ENCODE measurements at regions not wholly inside any gene's neighbourhood (a gene's known extent, or its start where the extent isn't known, plus 50 kb on each side); places are given as distances from the start of the nearest gene placed in this dataset.
"Not testable (repeated sequence)": the region's sequence is repeated elsewhere in the genome, so short reads cannot be mapped to it uniquely, and the experiment has no call there.

GRCh38 chr6:27826612-27826985 lies 85.6 kb downstream of the OR2B2 start:
- H3K4me1 ChIP-seq (ENCODE audit: control insufficient read depth, insufficient read depth, low read length); H3K27me3 ChIP-seq (ENCODE audit: control insufficient read depth, insufficient read depth, low read length, poor library complexity, severe bottlenecking); H3K9me3 ChIP-seq (ENCODE audit: control insufficient read depth, low read length); H3K27ac ChIP-seq (ENCODE audit: insufficient read depth, low read depth, low read length, poor library complexity, severe bottlenecking); H3K4me3 ChIP-seq (ENCODE audit: insufficient read depth, low read depth, low read length); H3K36me3 ChIP-seq (ENCODE audit: control insufficient read depth, insufficient read depth, low read length): not testable (repeated sequence)
- 87 to 92% methylated on average over 9 to 14 of the region's 30 CpGs for WGBS, 2 experiments

- H3K9me3 ChIP-seq (ENCODE audit: control insufficient read depth, low read length); H3K36me3 ChIP-seq (ENCODE audit: control insufficient read depth, insufficient read depth, low read length); H3K27me3 ChIP-seq (ENCODE audit: control insufficient read depth, insufficient read depth, low read length, poor library complexity, severe bottlenecking); H3K4me1 ChIP-seq (ENCODE audit: control insufficient read depth, insufficient read depth, low read length): not testable (repeated sequence)
- Histone ChIP-seq H3K27ac (ENCODE audit: insufficient read depth, low read depth, low read length, poor library complexity, severe bottlenecking) (peak overlapping the region; percentile 47), H3K4me3 (ENCODE audit: insufficient read depth, low read depth, low read length) (peak overlapping the region; percentile 76)
- 36 to 40% methylated on average over 11 to 13 of the region's 15 CpGs for WGBS, 2 experiments
These were observed 86.2 kb downstream of the OR2B2 start for GRCh38 chr6:27825848-27826611.

GRCh38 chr6:27825025-27825793 lies 87.0 kb downstream of the OR2B2 start:
- peaks cover 6% of the 10 kb centered on the region for H3K36me3 ChIP-seq (ENCODE audit: control insufficient read depth, insufficient read depth, low read length)
- H3K4me3 ChIP-seq (ENCODE audit: insufficient read depth, low read depth, low read length), result peak overlapping the region; percentile 76
- no peaks in the 10 kb centered on the region for H3K9me3 ChIP-seq (ENCODE audit: control insufficient read depth, low read length)
- no peaks in the 10 kb centered on the region for H3K27me3 ChIP-seq (ENCODE audit: control insufficient read depth, insufficient read depth, low read length, poor library complexity, severe bottlenecking)
- no peaks in the 10 kb centered on the region for H3K4me1 ChIP-seq (ENCODE audit: control insufficient read depth, insufficient read depth, low read length)
- H3K27ac ChIP-seq (ENCODE audit: insufficient read depth, low read depth, low read length, poor library complexity, severe bottlenecking), result peak overlapping the region; percentile 85
- WGBS, 2 experiments, result 2 to 12% methylated on average over 5 to 7 of the region's 7 CpGs

GRCh38 chr6:27824211-27825024 lies 87.8 kb downstream of the OR2B2 start:
- not testable (repeated sequence) for H3K4me1 ChIP-seq (ENCODE audit: control insufficient read depth, insufficient read depth, low read length); H3K27me3 ChIP-seq (ENCODE audit: control insufficient read depth, insufficient read depth, low read length, poor library complexity, severe bottlenecking); H3K9me3 ChIP-seq (ENCODE audit: control insufficient read depth, low read length); H3K36me3 ChIP-seq (ENCODE audit: control insufficient read depth, insufficient read depth, low read length)
- peak overlapping the region; percentile 76 for H3K4me3 ChIP-seq (ENCODE audit: insufficient read depth, low read depth, low read length)
- WGBS, 2 experiments, result 0 to 1% methylated on average over 29 to 30 of the region's 53 CpGs
- H3K27ac ChIP-seq (ENCODE audit: insufficient read depth, low read depth, low read length, poor library complexity, severe bottlenecking), result peak overlapping the region; percentile 85

GRCh38 chr6:27823714-27824210 lies 88.4 kb downstream of the OR2B2 start:
- H3K36me3 ChIP-seq (ENCODE audit: control insufficient read depth, insufficient read depth, low read length); H3K4me1 ChIP-seq (ENCODE audit: control insufficient read depth, insufficient read depth, low read length); H3K27me3 ChIP-seq (ENCODE audit: control insufficient read depth, insufficient read depth, low read length, poor library complexity, severe bottlenecking); H3K9me3 ChIP-seq (ENCODE audit: control insufficient read depth, low read length): not testable (repeated sequence)
- peak overlapping the region; percentile 44 for H3K27ac ChIP-seq (ENCODE audit: insufficient read depth, low read depth, low read length, poor library complexity, severe bottlenecking)
- H3K4me3 ChIP-seq (ENCODE audit: insufficient read depth, low read depth, low read length), result peak overlapping the region; percentile 76
- WGBS, 2 experiments, result 2 to 4% methylated on average over 21 to 22 of the region's 31 CpGs

GRCh38 chr6:27816906-27817305 lies 95.3 kb downstream of the OR2B2 start:
- no peak overlapping the region for H3K4me3 ChIP-seq (ENCODE audit: insufficient read depth, low read depth, low read length)
- H3K27me3 ChIP-seq (ENCODE audit: control insufficient read depth, insufficient read depth, low read length, poor library complexity, severe bottlenecking), result no peaks in the 10 kb centered on the region
- H3K9me3 ChIP-seq (ENCODE audit: control insufficient read depth, low read length), result no peaks in the 10 kb centered on the region
- 93% methylated on average over 2 of the region's 3 CpGs for WGBS, 2 experiments
- no peak overlapping the region for H3K27ac ChIP-seq (ENCODE audit: insufficient read depth, low read depth, low read length, poor library complexity, severe bottlenecking)
- no peaks in the 10 kb centered on the region for H3K36me3 ChIP-seq (ENCODE audit: control insufficient read depth, insufficient read depth, low read length)
- H3K4me1 ChIP-seq (ENCODE audit: control insufficient read depth, insufficient read depth, low read length), result peaks cover 8% of the 10 kb centered on the region

- Histone ChIP-seq H3K27ac (ENCODE audit: insufficient read depth, low read depth, low read length, poor library complexity, severe bottlenecking) (peak overlapping the region; percentile 95), H3K4me1 (ENCODE audit: control insufficient read depth, insufficient read depth, low read length) (peaks cover 8% of the 10 kb centered on the region), H3K4me3 (ENCODE audit: insufficient read depth, low read depth, low read length) (peak overlapping the region; percentile 51), H3K9me3 (ENCODE audit: control insufficient read depth, low read length) (no peaks in the 10 kb centered on the region), H3K36me3 (ENCODE audit: control insufficient read depth, insufficient read depth, low read length) (no peaks in the 10 kb centered on the region), H3K27me3 (ENCODE audit: control insufficient read depth, insufficient read depth, low read length, poor library complexity, severe bottlenecking) (no peaks in the 10 kb centered on the region)
- 20% methylated on average over 40 of the region's 40 CpGs for WGBS, 2 experiments
These were observed 97.4 kb downstream of the OR2B2 start for GRCh38 chr6:27814665-27815424.

GRCh38 chr6:27814415-27814664 lies 97.9 kb downstream of the OR2B2 start:
- not testable (repeated sequence) for H3K4me1 ChIP-seq (ENCODE audit: control insufficient read depth, insufficient read depth, low read length); H3K27me3 ChIP-seq (ENCODE audit: control insufficient read depth, insufficient read depth, low read length, poor library complexity, severe bottlenecking); H3K36me3 ChIP-seq (ENCODE audit: control insufficient read depth, insufficient read depth, low read length); H3K9me3 ChIP-seq (ENCODE audit: control insufficient read depth, low read length)
- 0% methylated on average over 1 to 3 of the region's 24 CpGs for WGBS, 2 experiments
- Histone ChIP-seq H3K4me3 (ENCODE audit: insufficient read depth, low read depth, low read length) (peak overlapping the region; percentile 51), H3K27ac (ENCODE audit: insufficient read depth, low read depth, low read length, poor library complexity, severe bottlenecking) (peak overlapping the region; percentile 75)

- 90 to 92% methylated on average over 13 to 14 of the region's 14 CpGs for WGBS, 2 experiments
- no peaks in the 10 kb centered on the region for H3K36me3 ChIP-seq (ENCODE audit: control insufficient read depth, insufficient read depth, low read length)
- H3K27ac ChIP-seq (ENCODE audit: insufficient read depth, low read depth, low read length, poor library complexity, severe bottlenecking), result no peak overlapping the region
- H3K4me3 ChIP-seq (ENCODE audit: insufficient read depth, low read depth, low read length), result no peak overlapping the region
- peaks cover 8% of the 10 kb centered on the region for H3K4me1 ChIP-seq (ENCODE audit: control insufficient read depth, insufficient read depth, low read length)
- no peaks in the 10 kb centered on the region for H3K27me3 ChIP-seq (ENCODE audit: control insufficient read depth, insufficient read depth, low read length, poor library complexity, severe bottlenecking)
- no peaks in the 10 kb centered on the region for H3K9me3 ChIP-seq (ENCODE audit: control insufficient read depth, low read length)
These were observed 99.2 kb downstream of the OR2B2 start for GRCh38 chr6:27812805-27813492.

All from ectodermal cell (in vitro differentiated cells).